HL-60 (cell line): ENCODE measurements at regions not wholly inside any gene's neighbourhood (a gene's known extent, or its start where the extent isn't known, plus 50 kb on each side); places are given as distances from the start of the nearest gene placed in this dataset.

ENCODE experiments used
- DNase-seq, 2 experiments: peaks; one replicate each; pipeline ENCODE4 v3.0.0-alpha.2; 2010 to 2020; ENCODE audit warnings: low read depth in 1 of 2, low spot score in 1 of 2
- H3K27ac ChIP-seq: fragments of 250-450 bp; sonication (Bioruptor Pico); replicated peaks from 2 replicates; pipeline ENCODE4 v1.5.1; 2020; ENCODE audit warnings: mild to moderate bottlenecking, moderate library complexity
- H3K27me3 ChIP-seq: fragments of 250-450 bp; sonication (Bioruptor Pico); 2 replicates; pipeline ENCODE4 v1.5.1; 2021; ENCODE audit warnings: mild to moderate bottlenecking, moderate library complexity; ENCODE audit not compliant: insufficient read depth, poor library complexity, severe bottlenecking
- H3K4me3 ChIP-seq: replicated peaks from 2 replicates; pipeline ENCODE4 v1.5.1; 2011; ENCODE audit warnings: mild to moderate bottlenecking, control low read depth, low read length; ENCODE audit not compliant: insufficient read depth
- CTCF ChIP-seq: IDR thresholded peaks from one replicate; pipeline ENCODE4 v1.5.1; 2011; ENCODE audit warnings: low read length, control low read depth, inconsistent platforms; ENCODE audit not compliant: insufficient read depth
- GABPA ChIP-seq: IDR thresholded peaks from 2 replicates; pipeline ENCODE4 v1.6.1; 2012; ENCODE audit warnings: low read depth
- POLR2AphosphoS5 ChIP-seq: IDR thresholded peaks from 2 replicates; pipeline ENCODE4 v1.6.1; 2012; ENCODE audit warnings: low read depth
- REST ChIP-seq: IDR thresholded peaks from 2 replicates; pipeline ENCODE4 v1.6.1; 2012; ENCODE audit warnings: low read depth; ENCODE audit not compliant: insufficient replicate concordance
- SPI1 ChIP-seq: IDR thresholded peaks from 2 replicates; pipeline ENCODE4 v1.6.1; 2012; ENCODE audit warnings: low read depth, mild to moderate bottlenecking, borderline replicate concordance

GRCh38 chr1:219294251-219294650 is 120.6 kb downstream of the LYPLAL1 start:
- Histone ChIP-seq H3K27ac (no peak overlapping the region), H3K4me3 (no peak overlapping the region), H3K27me3 (no peaks in the 10 kb centered on the region)
- TF ChIP-seq SPI1 (no peak), CTCF (no peak), GABPA (no peak), POLR2AphosphoS5 (no peak), REST (no peak)
- DNase-seq: no peak

- DNase-seq: no peak
- no peak for TF ChIP-seq GABPA
- TF ChIP-seq SPI1: no peak
- no peak for TF ChIP-seq CTCF
- no peak for TF ChIP-seq REST
- TF ChIP-seq POLR2AphosphoS5: no peak
These were observed 119.7 kb downstream of the LYPLAL1 start for GRCh38 chr1:219293410-219293809.

GRCh38 chr1:219292999-219293398 is 119.3 kb downstream of the LYPLAL1 start:
- no peak for DNase-seq
- no peak for TF ChIP-seq GABPA
- TF ChIP-seq CTCF: no peak
- no peak for TF ChIP-seq REST
- TF ChIP-seq POLR2AphosphoS5: no peak
- no peak for TF ChIP-seq SPI1
- Histone ChIP-seq H3K27ac (no peak overlapping the region), H3K27me3 (no peaks in the 10 kb centered on the region), H3K4me3 (no peak overlapping the region)

More at GRCh38 chr1:219293410-219293809, 119.7 kb downstream of the LYPLAL1 start:
- Histone ChIP-seq H3K27ac (no peak overlapping the region), H3K4me3 (no peak overlapping the region), H3K27me3 (no peaks in the 10 kb centered on the region)
